Stimulated activated CD8-positive, alpha-beta memory T cell treated with anti-CD3 and anti-CD28 coated beads, Interleukin-4, amount 100 ng/mL, for 1 hour (primary cell): ENCODE measurements at regions not wholly inside any gene's neighbourhood (a gene's known extent, or its start where the extent isn't known, plus 50 kb on each side); places are given as distances from the start of the nearest gene placed in this dataset.

Experiments used
- DNase-seq, 2 donors: peaks; one replicate each; pipeline ENCODE4 v3.0.0-alpha.2; 2020; ENCODE audit warnings: low read depth in 2 of 2, low spot score in 1 of 2

- no peak for DNase-seq
These were observed 290.1 kb downstream of the DUSP10 start for GRCh38 chr1:221451741-221452140.

DNA sequence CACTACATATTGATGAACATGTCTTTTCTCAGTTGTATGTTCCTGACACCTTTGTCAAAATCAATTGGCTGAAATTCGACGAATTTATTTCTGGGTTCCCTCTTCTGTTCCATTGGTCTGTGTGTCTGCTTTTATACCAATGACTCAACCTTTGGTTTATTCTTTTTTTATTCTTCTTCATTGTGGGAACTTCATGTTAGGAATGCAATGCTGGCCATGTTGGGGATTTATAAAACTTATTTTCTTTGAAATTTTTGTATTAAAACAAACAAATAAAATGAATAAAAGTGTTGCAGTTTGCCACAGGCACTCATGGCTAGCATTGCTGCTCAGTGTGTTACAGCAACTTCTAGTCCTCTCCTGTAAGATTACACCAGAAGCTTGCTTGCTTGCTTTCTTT, 287.8 kb downstream of the DUSP10 start:
- DNase-seq = no peak

- no peak for DNase-seq
These were observed 285.0 kb downstream of the DUSP10 start for GRCh38 chr1:221456918-221457317.

GRCh38 chr1:221457685-221458446, 284.0 kb downstream of the DUSP10 start:
- DNase-seq = no peak

DNA sequence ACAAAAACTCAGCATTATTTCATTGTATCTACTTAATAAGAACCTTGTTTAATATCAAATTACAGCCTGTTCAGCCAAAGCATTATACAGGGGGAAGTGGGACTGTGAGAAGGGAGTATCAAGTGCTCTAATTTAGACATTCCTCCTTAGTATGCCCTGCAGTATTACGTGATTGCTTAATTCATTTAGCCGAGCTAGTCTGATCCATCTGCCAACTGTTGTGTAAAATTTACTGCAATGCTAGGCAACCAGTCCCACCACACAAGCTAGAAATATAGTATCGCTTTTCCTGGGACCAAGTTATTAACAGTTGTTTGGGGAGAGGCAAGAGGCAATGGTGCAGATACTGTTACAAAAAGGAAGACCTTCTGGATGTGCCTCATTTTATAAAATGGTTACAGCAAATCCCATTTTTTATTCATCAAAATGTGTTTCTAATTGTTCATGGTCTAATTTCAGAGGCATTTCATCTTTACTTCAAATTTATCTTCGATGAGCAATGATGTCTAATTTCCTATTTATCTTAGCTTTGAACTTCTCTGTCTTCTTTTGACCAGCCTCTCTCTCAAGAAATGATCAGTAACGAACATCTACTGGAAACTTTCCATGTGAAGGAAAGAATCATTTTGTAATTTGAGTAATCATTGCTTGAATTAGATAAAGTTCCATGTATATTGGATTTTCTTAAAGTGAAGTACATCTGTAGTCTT, 283.3 kb downstream of the DUSP10 start:
- no peak for DNase-seq

- no peak for DNase-seq
These were observed 282.3 kb downstream of the DUSP10 start for GRCh38 chr1:221459558-221459957.

- no peak for DNase-seq
These were observed 279.5 kb downstream of the DUSP10 start for GRCh38 chr1:221462345-221462744.

DNA sequence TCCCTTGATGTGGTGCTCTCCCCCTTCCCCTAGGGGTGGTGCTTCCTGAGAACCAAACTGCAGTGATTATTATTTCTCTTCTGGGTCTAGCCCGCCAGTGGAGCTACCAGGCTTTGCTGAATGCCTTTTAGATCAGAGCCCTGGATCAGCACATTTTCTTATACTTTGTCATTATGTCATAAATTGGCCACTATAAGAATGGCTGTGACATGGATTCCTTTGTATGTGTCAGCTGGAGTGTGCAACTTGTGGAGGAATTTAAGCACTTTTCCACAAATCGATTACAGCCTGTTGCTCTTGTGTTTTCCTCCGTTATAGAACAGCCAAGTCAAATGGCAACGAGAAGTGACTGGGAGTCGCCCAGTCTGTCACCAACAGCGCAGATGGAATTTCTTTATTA, 273.3 kb downstream of the DUSP10 start:
- no peak for DNase-seq

DNA sequence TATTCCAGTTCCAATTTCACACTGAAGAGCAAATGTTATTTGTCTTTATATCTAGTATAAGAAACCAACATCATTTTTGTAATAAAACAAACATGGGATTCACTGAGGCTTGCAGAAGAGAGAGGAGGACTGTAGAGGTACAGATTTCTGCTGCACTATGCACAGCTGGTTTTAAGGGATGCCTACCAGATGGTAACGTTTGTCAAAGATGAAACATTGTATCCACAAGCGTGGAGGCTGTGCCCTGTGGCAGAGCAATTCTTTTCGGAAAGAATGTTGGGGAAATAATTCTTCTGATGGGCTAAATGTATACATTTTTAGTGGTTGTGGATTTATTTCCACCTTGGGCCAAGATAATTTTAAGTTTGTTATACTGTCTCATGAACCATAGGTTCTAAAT, 272.4 kb downstream of the DUSP10 start:
- DNase-seq = no peak

DNA sequence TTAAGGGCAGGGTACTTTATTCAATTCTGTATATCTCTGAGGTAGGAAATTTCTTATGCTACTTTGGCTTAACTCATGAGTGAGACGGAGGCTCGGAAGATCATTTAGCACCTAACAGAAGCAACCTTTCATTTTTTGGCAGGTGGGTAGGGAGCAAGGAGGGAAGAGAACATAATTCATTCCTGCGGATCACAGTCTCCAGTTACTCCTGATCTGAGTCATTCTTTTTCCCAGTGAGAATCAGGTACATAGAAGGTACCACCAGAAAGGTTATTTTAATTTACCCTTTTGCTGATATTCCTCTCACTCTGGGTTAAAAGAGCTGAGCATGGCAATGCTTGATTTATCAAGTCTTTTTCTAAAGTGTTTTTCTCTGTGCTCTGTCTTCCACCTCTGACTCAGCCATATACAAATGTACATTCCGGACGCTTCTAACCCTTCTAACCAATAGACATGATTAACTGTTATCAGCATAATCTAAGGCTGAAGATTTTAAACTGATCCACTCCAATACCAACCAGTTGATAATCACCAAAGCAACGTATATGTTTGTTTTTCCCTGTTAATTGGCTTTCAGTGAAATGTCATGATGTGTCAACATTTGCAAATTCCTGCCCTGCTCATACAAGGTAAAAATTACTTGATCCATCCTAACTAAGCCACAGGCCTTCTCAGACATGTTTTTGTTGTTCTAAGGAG, 271.7 kb downstream of the DUSP10 start:
- no peak for DNase-seq

- DNase-seq = no peak
These were observed 268.5 kb downstream of the DUSP10 start for GRCh38 chr1:221473411-221473810.

- no peak for DNase-seq
These were observed 264.6 kb downstream of the DUSP10 start for GRCh38 chr1:221477252-221477651.

DNA sequence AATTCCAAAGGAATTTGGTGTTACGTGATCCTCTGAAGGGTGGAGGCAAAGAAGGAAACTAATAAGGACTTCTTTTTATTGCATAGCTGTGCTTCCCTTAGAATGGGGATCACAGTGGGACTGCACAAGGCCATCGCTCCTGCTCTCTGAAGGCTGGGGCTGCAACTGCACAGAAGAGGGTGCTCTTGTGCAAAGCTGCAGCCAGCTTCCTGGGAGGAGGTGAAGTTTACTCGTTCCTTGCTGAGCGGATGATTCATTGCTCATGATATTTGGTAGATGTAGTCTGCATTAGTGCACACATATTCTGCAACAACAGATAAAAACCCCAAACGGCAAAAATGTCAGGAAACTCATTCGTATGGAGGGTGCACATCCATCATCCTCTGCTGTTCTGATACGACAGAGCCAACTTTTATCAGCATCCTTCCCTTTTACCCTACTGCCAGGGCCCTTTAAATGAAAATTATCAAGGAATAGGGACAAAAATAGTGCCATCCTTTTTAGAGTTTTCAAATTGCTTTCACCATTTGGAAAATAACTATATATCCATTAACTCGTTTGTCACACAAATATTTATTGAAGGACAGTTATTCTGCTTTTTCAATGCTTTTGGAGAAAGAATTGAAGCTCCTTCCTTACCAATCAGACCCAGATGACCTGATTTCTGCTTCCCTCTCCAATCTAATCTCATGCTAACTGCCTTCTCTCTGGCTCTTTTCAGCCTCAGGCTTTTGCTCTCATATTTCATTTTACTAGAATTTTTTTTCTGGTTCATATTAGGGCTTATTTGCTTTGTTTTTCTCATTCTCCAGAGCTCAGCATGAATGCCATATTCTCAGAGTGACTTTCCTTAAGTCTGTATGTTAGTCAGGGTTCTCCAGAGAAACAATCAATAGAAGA, 263.6 kb downstream of the DUSP10 start:
- DNase-seq = peak; percentile 27 to 46

DNA sequence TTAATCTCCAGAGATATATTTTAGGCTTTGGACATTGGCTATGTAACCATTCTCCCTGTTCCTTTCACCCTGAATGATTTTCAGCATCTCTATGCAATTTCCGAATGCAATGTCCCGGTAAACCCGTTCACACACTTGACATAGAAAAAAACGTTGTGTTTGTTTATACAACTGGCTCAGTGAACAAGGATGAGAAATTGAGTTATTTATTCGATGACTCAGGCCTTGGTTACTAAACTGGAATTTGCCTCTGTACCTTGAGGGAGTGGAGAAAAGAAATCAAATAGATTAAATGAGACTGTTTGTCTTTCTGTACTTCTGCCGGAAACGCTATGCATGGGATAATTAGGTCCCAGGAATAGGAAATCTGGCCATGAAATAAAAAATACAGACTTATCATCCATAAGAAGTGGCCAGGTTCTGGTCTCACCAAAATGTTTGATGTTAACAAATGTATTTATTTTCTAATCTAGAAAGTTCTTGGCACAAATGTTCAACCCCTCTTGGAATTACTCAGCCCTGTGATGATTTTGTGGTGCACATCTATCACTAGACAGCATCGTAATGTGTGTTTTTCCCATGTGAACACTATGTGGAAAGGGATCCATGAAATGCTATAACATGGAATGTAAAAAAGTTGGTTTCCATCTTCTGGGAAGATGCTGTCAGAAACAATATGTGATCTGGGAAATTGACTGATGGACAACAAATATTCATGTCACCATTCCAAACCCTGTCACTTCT, 253.9 kb downstream of the DUSP10 start:
- DNase-seq = no peak

DNA sequence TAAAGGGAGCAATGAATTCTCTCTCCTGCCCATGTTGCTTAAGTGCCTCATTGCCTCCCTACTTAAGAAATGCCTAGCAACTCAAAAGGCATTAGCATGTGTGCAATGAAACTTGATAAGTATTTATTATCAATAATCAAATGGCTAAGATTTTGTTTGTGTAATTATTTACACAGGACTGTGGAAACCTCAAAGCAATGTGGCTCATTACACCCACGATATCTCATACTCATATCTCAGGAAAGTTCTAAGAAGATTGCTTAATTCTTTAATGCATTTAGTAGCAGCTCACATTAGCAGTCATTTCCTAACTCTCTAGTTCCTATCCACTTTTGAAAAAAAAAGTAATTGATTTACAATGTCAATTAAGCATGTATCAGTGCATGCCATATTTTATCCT, 253.3 kb downstream of the DUSP10 start:
- no peak for DNase-seq

DNA sequence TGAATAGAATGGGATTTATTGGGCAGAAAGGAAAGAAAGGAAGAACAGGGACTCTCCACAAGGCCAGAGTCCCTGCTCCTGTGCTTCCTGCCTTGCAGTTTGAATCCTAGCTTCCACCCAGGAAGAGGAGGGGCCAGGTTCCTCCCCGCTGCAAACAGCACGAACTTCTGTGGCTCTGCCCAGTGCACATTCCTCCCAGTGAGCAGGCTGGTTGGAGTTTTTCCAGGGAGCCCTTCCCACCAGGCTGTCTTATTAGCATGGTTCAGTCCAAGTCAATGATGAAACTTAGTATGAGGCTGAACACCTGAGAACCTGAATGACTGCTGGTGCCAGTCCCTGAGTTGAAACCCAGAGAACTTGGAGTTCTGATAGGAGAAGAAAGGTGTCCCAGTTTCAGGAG, 247.2 kb downstream of the DUSP10 start:
- no peak for DNase-seq

DNA sequence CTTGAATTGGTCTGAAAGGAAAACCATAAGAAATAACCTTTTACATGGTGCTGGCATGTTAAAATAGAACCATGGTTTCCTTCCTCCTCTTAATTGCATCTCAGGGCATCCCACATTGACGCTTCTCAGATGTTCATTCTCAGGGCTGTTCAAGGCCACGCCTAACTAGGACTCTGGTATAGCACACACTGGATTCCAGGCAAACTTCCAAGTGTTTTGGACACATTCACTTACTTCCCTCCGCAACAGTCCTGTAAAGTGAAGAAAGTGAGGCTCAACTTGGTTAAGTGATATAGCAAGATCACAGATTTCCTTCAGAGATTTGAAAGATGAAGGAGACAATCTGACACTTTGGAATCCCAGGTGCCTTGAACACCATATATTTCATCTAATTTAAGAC, 244.8 kb downstream of the DUSP10 start:
- no peak for DNase-seq

- DNase-seq = no peak
These were observed 238.6 kb downstream of the DUSP10 start for GRCh38 chr1:221503268-221503667.

DNA sequence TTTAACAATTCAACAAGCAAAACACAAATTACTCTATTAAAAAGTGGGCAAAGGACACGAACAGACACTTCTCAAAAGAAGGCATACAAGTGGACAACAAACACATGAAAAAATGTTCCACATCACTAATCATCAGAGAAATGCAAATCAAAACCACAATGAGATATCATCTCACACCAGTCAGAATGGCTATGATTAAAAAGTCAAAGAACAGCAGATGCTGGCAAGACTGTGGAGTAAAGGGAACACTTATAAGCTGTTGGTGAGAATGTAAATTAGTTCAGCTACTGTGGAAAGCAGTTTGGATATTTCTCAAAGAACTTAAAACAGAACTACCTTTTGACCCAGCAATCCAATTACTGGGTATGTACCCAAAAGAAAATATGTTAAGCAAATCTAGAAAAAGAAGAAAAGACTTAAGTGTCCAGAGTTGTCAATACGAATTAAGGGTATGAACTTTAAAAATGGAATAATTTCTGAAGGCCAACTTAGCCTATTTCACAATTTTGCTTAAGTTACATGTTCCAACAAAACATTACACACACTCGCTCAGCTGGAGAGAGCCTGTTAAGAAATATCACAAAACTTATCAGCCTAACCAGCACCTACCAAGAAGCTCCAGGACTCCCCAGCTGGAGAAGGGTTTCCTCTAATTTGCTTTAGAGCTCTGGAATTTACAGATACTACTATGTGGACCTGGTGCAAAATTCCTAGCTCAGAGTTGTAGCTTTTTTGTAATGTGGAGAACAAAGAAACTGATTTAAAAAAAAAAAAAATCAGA, 232.1 kb downstream of the DUSP10 start:
- DNase-seq = no peak
